ENCODE measurements at regions not wholly inside any gene's neighbourhood (a gene's known extent, or its start where the extent isn't known, plus 50 kb on each side); places are given as distances from the start of the nearest gene placed in this dataset.

- Histone ChIP-seq H3K36me3 (no peaks in the 10 kb centered on the region), H3K4me1 (no peaks in the 10 kb centered on the region), H3K9me3 (peaks cover 0 to 14% (median 0%) of the 10 kb centered on the region in 12 donors), H3K4me3 (no peak overlapping the region), H3K27ac (no peak overlapping the region), H3K27me3 (no peaks in the 10 kb centered on the region)
- no peak for DNase-seq
- WGBS, 4 donors: 74 to 94% (median 81%) methylated on average over 7 of the region's 7 CpGs
- ATAC-seq: no peak
- intact Hi-C loops (cut with DNase I): no loop called here
- TF ChIP-seq CTCF (IDR thresholded peaks at IDR 0.05) (no peak), POLR2A (IDR thresholded peaks at IDR 0.05) (no peak)
These were observed 573.3 kb upstream of the NCAM2 start for GRCh38 chr21:20424943-20425342.

GRCh38 chr21:20425856-20426255, 572.4 kb upstream of the NCAM2 start:
- no peak for TF ChIP-seq CTCF (IDR thresholded peaks at IDR 0.05)
- TF ChIP-seq POLR2A (IDR thresholded peaks at IDR 0.05): no peak
- no peak for DNase-seq
- intact Hi-C loops (cut with DNase I): no loop called here
- Histone ChIP-seq H3K4me1 (no peaks in the 10 kb centered on the region), H3K27ac (no peak overlapping the region), H3K36me3 (no peaks in the 10 kb centered on the region), H3K27me3 (no peaks in the 10 kb centered on the region), H3K9me3 (peaks cover 0 to 14% (median 0%) of the 10 kb centered on the region in 12 donors), H3K4me3 (no peak overlapping the region)
- WGBS, 4 donors: 82 to 91% (median 87%) methylated on average over 12 of the region's 12 CpGs
- no peak for ATAC-seq

- H3K4me3 ChIP-seq: no peak overlapping the region
- no peak for ATAC-seq
- H3K27ac ChIP-seq: no peak overlapping the region
- no peak for DNase-seq
- H3K36me3 ChIP-seq: no peaks in the 10 kb centered on the region
- WGBS, 4 donors: 61 to 87% (median 70%) methylated on average over 5 of the region's 5 CpGs
- intact Hi-C loops (cut with DNase I): no loop called here
- no peaks in the 10 kb centered on the region for H3K4me1 ChIP-seq
- no peaks in the 10 kb centered on the region for H3K27me3 ChIP-seq
- TF ChIP-seq CTCF (IDR thresholded peaks at IDR 0.05) (no peak), POLR2A (IDR thresholded peaks at IDR 0.05) (no peak)
- H3K9me3 ChIP-seq: peaks cover 0 to 4% (median 0%) of the 10 kb centered on the region in 12 donors
These were observed 557.9 kb upstream of the NCAM2 start for GRCh38 chr21:20440338-20440737.

GRCh38 chr21:20443558-20444155, 554.6 kb upstream of the NCAM2 start:
- peaks cover 0 to 4% (median 0%) of the 10 kb centered on the region in 12 donors for H3K9me3 ChIP-seq
- DNase-seq: no peak
- H3K4me3 ChIP-seq: no peak overlapping the region
- H3K36me3 ChIP-seq: no peaks in the 10 kb centered on the region
- H3K27ac ChIP-seq: no peak overlapping the region
- intact Hi-C loops (cut with DNase I): no loop called here
- 60 to 70% (median 67%) methylated on average over 13 of the region's 13 CpGs for WGBS, 4 donors
- TF ChIP-seq CTCF (IDR thresholded peaks at IDR 0.05) (peak in 9 of 12 donors; percentile 20 to 54 (median 34)), POLR2A (IDR thresholded peaks at IDR 0.05) (no peak)
- H3K4me1 ChIP-seq: no peaks in the 10 kb centered on the region
- no peak for ATAC-seq
- H3K27me3 ChIP-seq: no peaks in the 10 kb centered on the region

Data from heart left ventricle (tissue), 16 donors.